Right atrium auricular region (tissue), 2 donors: ENCODE measurements at regions not wholly inside any gene's neighbourhood (a gene's known extent, or its start where the extent isn't known, plus 50 kb on each side); places are given as distances from the start of the nearest gene placed in this dataset.

Experiments
- DNase-seq: peaks from one replicate; pipeline ENCODE4 v3.0.0-alpha.2; 2019; ENCODE audit warnings: low spot score
- H3K27ac ChIP-seq, 2 donors: fragments of 200-600 bp; sonication (generic); 1 replicate in 1 of 2; 2 replicates in 1 of 2; pipeline ENCODE4 v1.5.1; 2016 to 2019
- H3K27me3 ChIP-seq, 2 donors: fragments of 200-600 bp; sonication (generic); one replicate each; pipeline versions ENCODE4 v1.5.1 to v1.6.0; 2017 to 2019
- H3K36me3 ChIP-seq: fragments of 200-600 bp; sonication (generic); one replicate; pipeline ENCODE4 v1.5.1; 2016
- H3K4me1 ChIP-seq, 2 donors: fragments of 200-600 bp; sonication (generic); one replicate each; pipeline versions ENCODE4 v1.5.1 to v1.6.0; 2017 to 2019
- H3K4me3 ChIP-seq, 2 donors: fragments of 200-600 bp; sonication (generic); 1 replicate in 1 of 2; 2 replicates in 1 of 2; pipeline ENCODE4 v1.5.1; 2017 to 2019; ENCODE audit warnings: mild to moderate bottlenecking in 1 of 2, moderate library complexity in 1 of 2
- H3K9me3 ChIP-seq, 2 donors: fragments of 200-600 bp; sonication (generic); one replicate each; pipeline ENCODE4 v1.5.1; 2019
- CTCF ChIP-seq, 2 donors: fragments of 200-600 bp; sonication (generic); IDR thresholded peaks; one replicate each; pipeline ENCODE4 v1.5.1; 2019; ENCODE audit warnings: antibody characterized with exemption in 2 of 2

DNA sequence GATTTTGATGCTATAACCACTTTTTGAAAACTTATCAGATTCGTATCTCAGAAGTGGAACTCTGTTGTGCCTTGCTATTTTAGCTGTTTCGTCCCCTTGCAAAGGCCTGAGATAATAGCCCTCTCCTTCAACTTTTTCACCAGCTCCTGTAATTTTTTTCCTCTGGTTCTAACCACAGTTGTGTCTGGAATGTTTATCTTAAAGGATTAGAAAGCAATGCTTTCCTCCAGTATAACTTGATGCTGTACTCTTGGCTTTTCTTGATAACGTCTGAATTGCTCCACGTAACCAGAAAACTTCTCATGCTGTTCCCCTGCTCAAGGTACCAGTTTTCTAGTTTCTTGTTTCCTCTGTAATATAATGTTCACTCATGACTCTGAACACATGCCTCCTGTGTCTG is 209.4 kb downstream of the DTWD2 start:
- no peak for DNase-seq
- H3K27me3 ChIP-seq: no peaks in the 10 kb centered on the region
- no peak for TF ChIP-seq CTCF (IDR thresholded peaks at IDR 0.05)
- H3K4me1 ChIP-seq: no peaks in the 10 kb centered on the region
- H3K36me3 ChIP-seq: no peaks in the 10 kb centered on the region
- no peaks in the 10 kb centered on the region for H3K9me3 ChIP-seq
- no peak overlapping the region for H3K4me3 ChIP-seq
- H3K27ac ChIP-seq: no peak overlapping the region

DNA sequence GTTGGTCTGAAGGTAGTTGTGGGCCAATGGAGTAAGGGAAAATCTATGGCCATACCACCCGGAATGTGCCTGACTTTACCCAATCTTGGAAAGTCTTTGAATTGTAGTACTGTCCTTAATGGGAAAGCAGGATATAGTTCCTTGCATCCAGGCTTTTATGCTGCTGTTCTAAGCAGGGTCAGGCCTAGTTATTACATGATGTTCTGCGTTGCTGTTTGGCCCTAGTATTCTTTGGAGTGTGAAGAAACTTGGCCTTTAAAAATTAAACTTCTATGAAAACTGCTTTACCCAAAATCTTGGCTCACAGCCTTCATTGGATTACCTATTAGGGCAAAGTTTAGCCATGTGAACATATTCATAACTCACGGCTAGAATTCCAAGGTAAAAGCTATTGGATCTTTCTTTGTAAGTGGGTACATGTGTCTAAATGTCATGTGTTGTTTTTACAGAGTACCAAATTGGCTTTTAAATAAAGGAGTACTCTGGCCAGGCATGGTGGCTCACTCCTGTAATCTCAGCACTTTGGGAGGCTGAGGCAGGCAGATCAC is 211.1 kb downstream of the DTWD2 start:
- no peaks in the 10 kb centered on the region for H3K4me1 ChIP-seq
- DNase-seq: no peak
- TF ChIP-seq CTCF (IDR thresholded peaks at IDR 0.05): no peak
- H3K4me3 ChIP-seq: no peak overlapping the region
- no peak overlapping the region for H3K27ac ChIP-seq
- H3K27me3 ChIP-seq: no peaks in the 10 kb centered on the region
- no peaks in the 10 kb centered on the region for H3K9me3 ChIP-seq
- no peaks in the 10 kb centered on the region for H3K36me3 ChIP-seq

- H3K4me1 ChIP-seq: no peaks in the 10 kb centered on the region
Observed at GRCh38 chr5:118776755-118777154, 211.6 kb downstream of the DTWD2 start.

DNA sequence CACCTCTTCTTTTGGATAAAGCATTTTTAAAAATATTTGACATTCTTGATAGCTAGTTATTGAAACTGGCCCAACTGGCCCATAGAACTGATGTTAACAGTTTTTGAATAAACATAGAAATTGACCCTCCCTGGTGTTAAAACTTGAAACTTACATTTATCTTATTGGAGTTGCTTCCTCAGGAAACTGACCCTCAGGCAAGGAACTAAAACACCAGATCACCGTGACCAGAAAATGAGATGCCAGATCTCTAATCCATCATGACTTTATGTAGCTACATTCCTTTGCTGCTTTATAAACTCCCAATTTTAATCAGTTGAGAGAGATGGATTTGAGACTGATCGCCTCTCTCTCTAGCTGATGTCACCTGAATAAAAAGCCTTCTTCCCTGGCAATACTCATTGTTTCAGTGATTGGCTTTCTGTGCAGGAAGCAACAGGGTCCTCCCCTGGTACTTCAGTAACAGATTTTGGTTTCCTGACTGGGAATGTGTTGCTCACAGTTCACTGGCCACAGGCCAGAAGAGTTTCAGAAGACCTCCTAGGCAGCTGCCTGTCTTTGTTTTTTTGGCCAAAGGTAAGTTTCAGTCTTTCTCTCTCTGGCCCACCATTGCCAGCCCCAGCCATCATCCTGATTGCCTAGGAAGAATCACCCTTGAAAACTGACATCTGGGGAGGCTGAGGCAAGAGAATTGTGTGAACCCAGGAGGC is 212.4 kb downstream of the DTWD2 start:
- H3K27ac ChIP-seq: no peak overlapping the region
- no peaks in the 10 kb centered on the region for H3K4me1 ChIP-seq
- H3K27me3 ChIP-seq: no peaks in the 10 kb centered on the region
- no peak for TF ChIP-seq CTCF (IDR thresholded peaks at IDR 0.05)
- no peak overlapping the region for H3K4me3 ChIP-seq
- H3K36me3 ChIP-seq: no peaks in the 10 kb centered on the region
- DNase-seq: no peak
- no peaks in the 10 kb centered on the region for H3K9me3 ChIP-seq

More at GRCh38 chr5:118776755-118777154, 211.6 kb downstream of the DTWD2 start:
- Histone ChIP-seq H3K36me3 (no peaks in the 10 kb centered on the region), H3K27ac (no peak overlapping the region), H3K27me3 (no peaks in the 10 kb centered on the region), H3K9me3 (no peaks in the 10 kb centered on the region), H3K4me3 (no peak overlapping the region)
- TF ChIP-seq CTCF (IDR thresholded peaks at IDR 0.05): no peak
- no peak for DNase-seq

- no peak for DNase-seq
- no peaks in the 10 kb centered on the region for H3K4me1 ChIP-seq
- H3K36me3 ChIP-seq: no peaks in the 10 kb centered on the region
- no peaks in the 10 kb centered on the region for H3K27me3 ChIP-seq
- TF ChIP-seq CTCF (IDR thresholded peaks at IDR 0.05): no peak
- no peak overlapping the region for H3K27ac ChIP-seq
- no peak overlapping the region for H3K4me3 ChIP-seq
- no peaks in the 10 kb centered on the region for H3K9me3 ChIP-seq
Observed at GRCh38 chr5:118768607-118769175, 219.7 kb downstream of the DTWD2 start.
